NCI-H1105 (cell line): ENCODE measurements at regions not wholly inside any gene's neighbourhood (a gene's known extent, or its start where the extent isn't known, plus 50 kb on each side); places are given as distances from the start of the nearest gene placed in this dataset.
"Not testable (repeated sequence)": the region's sequence is repeated elsewhere in the genome, so short reads cannot be mapped to it uniquely, and the experiment has no call there.

Experiments used
- DNase-seq: peaks from one replicate; lab custom pipeline; 2025; lab: John Stamatoyannopoulos, UW

- no peak for DNase-seq
Measured at GRCh38 chr5:104016646-104017045, 454.1 kb upstream of the NUDT12 start.

GRCh38 chr5:104015765-104016164, 453.2 kb upstream of the NUDT12 start:
- DNase-seq, result no peak

GRCh38 chr5:104002783-104003182, 440.2 kb upstream of the NUDT12 start:
- not testable (repeated sequence) for DNase-seq

GRCh38 chr5:104001136-104001535, 438.5 kb upstream of the NUDT12 start:
- no peak for DNase-seq

- DNase-seq, result no peak
Measured at GRCh38 chr5:103993031-103993430, 430.4 kb upstream of the NUDT12 start.

GRCh38 chr5:103990064-103990463, 427.5 kb upstream of the NUDT12 start:
- DNase-seq, result no peak

- no peak for DNase-seq
Measured at GRCh38 chr5:103981592-103981991, 419.0 kb upstream of the NUDT12 start.

GRCh38 chr5:103973669-103974068, 411.1 kb upstream of the NUDT12 start:
- DNase-seq, result no peak

GRCh38 chr5:103966295-103966694, 403.7 kb upstream of the NUDT12 start:
- not testable (repeated sequence) for DNase-seq

GRCh38 chr5:103962023-103962422, 399.4 kb upstream of the NUDT12 start:
- no peak for DNase-seq

GRCh38 chr5:103953601-103954382, 391.2 kb upstream of the NUDT12 start:
- DNase-seq, result no peak

GRCh38 chr5:103951776-103952175, 389.2 kb upstream of the NUDT12 start:
- DNase-seq, result no peak

GRCh38 chr5:103943230-103943629, 380.6 kb upstream of the NUDT12 start:
- no peak for DNase-seq

- no peak for DNase-seq
Measured at GRCh38 chr5:103942587-103943186, 380.1 kb upstream of the NUDT12 start.

GRCh38 chr5:103941596-103941995, 379.0 kb upstream of the NUDT12 start:
- no peak for DNase-seq

GRCh38 chr5:103938146-103938695, 375.6 kb upstream of the NUDT12 start:
- DNase-seq, result no peak

- no peak for DNase-seq
Measured at GRCh38 chr5:103929338-103930013, 366.9 kb upstream of the NUDT12 start.

- DNase-seq, result no peak
Measured at GRCh38 chr5:103927739-103928138, 365.1 kb upstream of the NUDT12 start.

- DNase-seq, result no peak
Measured at GRCh38 chr5:103923616-103924168, 361.1 kb upstream of the NUDT12 start.

GRCh38 chr5:103919506-103919905, 356.9 kb upstream of the NUDT12 start:
- DNase-seq, result no peak

- no peak for DNase-seq
Measured at GRCh38 chr5:103918668-103919367, 356.2 kb upstream of the NUDT12 start.

GRCh38 chr5:103915081-103915480, 352.5 kb upstream of the NUDT12 start:
- no peak for DNase-seq
